HL-60 (cell line): ENCODE measurements at regions not wholly inside any gene's neighbourhood (a gene's known extent, or its start where the extent isn't known, plus 50 kb on each side); places are given as distances from the start of the nearest gene placed in this dataset.

Experiments
- CTCF ChIP-seq: IDR thresholded peaks from one replicate; pipeline ENCODE4 v1.5.1; 2011; ENCODE audit warnings: low read length, control low read depth, inconsistent platforms; ENCODE audit not compliant: insufficient read depth
- REST ChIP-seq: IDR thresholded peaks from 2 replicates; pipeline ENCODE4 v1.6.1; 2012; ENCODE audit warnings: low read depth; ENCODE audit not compliant: insufficient replicate concordance

- TF ChIP-seq CTCF (no peak), REST (no peak)
These were observed 118.9 kb downstream of the C12orf75 start for GRCh38 chr12:105449431-105449830.
